Nephron (organoid): ENCODE measurements at regions not wholly inside any gene's neighbourhood (a gene's known extent, or its start where the extent isn't known, plus 50 kb on each side); places are given as distances from the start of the nearest gene placed in this dataset.

Experiments used
- H3K27ac Mint-ChIP-seq, 3 experiments: 2 replicates each; pipeline ENCODE4 v1.8.0; 2020; ENCODE audit warnings: mixed read lengths in 3 of 3, mild to moderate bottlenecking in 2 of 3, moderate library complexity in 1 of 3
- H3K27me3 Mint-ChIP-seq: 2 replicates; pipeline ENCODE4 v1.8.0; 2021; ENCODE audit warnings: low read depth, mild to moderate bottlenecking, moderate library complexity, mixed read lengths
- H3K36me3 Mint-ChIP-seq: 2 replicates; pipeline ENCODE4 v1.8.0; 2020; ENCODE audit warnings: low read depth, mixed read lengths
- H3K4me1 Mint-ChIP-seq: 2 replicates; pipeline ENCODE4 v1.8.0; 2020; ENCODE audit warnings: mixed read lengths
- H3K4me3 Mint-ChIP-seq, 3 experiments: 2 replicates each; pipeline ENCODE4 v1.8.0; 2020; ENCODE audit warnings: mild to moderate bottlenecking in 3 of 3, mixed read lengths in 3 of 3, moderate library complexity in 2 of 3
- H3K9me3 Mint-ChIP-seq: 2 replicates; pipeline ENCODE4 v1.8.0; 2020; ENCODE audit warnings: mixed read lengths
- TF ChIP-seq, protein P1 (sequence below), 3 experiments: fragments of 200-600 bp; sonication (generic); IDR thresholded peaks; one replicate each; pipeline ENCODE4 v1.5.0; 2021; ENCODE audit warnings: antibody characterized with exemption in 3 of 3; ENCODE audit not compliant: unreplicated experiment in 3 of 3

DNA sequence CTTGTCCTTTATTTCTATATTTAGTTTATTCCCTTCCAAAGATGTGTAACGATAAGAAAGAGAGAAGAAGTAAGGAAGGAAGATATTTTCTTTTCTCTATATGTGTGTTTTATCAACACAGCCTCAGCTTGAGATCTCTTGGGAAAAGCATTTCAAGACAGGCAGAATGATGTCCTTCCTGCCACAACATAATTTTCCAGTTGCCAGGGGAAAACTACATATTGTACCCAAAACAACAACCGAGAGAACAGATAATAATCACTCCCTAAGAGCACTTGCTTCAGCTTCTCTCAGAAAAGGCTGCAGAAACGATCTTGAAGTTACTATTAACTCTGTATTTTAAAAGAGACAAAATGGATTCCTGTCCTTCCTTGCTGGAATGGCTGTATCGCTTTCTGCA is 151.4 kb upstream of the ITGB1 start:
- peaks cover 3% of the 10 kb centered on the region for H3K9me3 Mint-ChIP-seq
- peaks cover 20% of the 10 kb centered on the region for H3K27me3 Mint-ChIP-seq
- no peaks in the 10 kb centered on the region for H3K36me3 Mint-ChIP-seq
- no peak overlapping the region for H3K4me3 Mint-ChIP-seq
- peaks cover 39% of the 10 kb centered on the region for H3K4me1 Mint-ChIP-seq
- TF ChIP-seq, protein P1, sequence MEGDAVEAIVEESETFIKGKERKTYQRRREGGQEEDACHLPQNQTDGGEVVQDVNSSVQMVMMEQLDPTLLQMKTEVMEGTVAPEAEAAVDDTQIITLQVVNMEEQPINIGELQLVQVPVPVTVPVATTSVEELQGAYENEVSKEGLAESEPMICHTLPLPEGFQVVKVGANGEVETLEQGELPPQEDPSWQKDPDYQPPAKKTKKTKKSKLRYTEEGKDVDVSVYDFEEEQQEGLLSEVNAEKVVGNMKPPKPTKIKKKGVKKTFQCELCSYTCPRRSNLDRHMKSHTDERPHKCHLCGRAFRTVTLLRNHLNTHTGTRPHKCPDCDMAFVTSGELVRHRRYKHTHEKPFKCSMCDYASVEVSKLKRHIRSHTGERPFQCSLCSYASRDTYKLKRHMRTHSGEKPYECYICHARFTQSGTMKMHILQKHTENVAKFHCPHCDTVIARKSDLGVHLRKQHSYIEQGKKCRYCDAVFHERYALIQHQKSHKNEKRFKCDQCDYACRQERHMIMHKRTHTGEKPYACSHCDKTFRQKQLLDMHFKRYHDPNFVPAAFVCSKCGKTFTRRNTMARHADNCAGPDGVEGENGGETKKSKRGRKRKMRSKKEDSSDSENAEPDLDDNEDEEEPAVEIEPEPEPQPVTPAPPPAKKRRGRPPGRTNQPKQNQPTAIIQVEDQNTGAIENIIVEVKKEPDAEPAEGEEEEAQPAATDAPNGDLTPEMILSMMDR (IDR thresholded peaks at IDR 0.05; ENCODE audit: unreplicated experiment in 3 of 3) = no peak
- peak overlapping the region in 1 of 3 experiments; percentile 14 for H3K27ac Mint-ChIP-seq

DNA sequence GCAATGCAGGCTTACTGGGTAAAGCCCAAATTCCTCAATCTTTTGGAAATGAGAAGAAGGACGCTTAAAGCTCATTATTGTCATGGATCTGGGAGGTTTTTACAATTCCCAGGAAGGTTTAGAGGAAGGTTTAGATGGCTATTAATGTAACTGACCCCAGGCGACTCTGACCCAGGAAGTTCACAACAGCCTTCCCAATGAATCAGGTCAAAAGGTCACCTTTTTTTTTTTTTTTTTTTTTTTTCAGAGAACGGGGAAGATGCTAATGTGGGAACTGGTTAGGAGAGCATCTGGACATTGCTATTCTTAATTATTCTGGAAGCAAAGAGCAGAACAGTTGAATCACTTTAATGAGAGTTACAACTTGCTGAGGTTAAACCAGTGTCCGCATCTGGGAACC is 149.9 kb upstream of the ITGB1 start:
- H3K27me3 Mint-ChIP-seq = peaks cover 20% of the 10 kb centered on the region
- H3K4me3 Mint-ChIP-seq = no peak overlapping the region
- H3K27ac Mint-ChIP-seq = no peak overlapping the region
- TF ChIP-seq, protein P1 (IDR thresholded peaks at IDR 0.05; ENCODE audit: unreplicated experiment in 3 of 3) = no peak
- H3K36me3 Mint-ChIP-seq = no peaks in the 10 kb centered on the region
- peaks cover 8% of the 10 kb centered on the region for H3K9me3 Mint-ChIP-seq
- peaks cover 24% of the 10 kb centered on the region for H3K4me1 Mint-ChIP-seq

DNA sequence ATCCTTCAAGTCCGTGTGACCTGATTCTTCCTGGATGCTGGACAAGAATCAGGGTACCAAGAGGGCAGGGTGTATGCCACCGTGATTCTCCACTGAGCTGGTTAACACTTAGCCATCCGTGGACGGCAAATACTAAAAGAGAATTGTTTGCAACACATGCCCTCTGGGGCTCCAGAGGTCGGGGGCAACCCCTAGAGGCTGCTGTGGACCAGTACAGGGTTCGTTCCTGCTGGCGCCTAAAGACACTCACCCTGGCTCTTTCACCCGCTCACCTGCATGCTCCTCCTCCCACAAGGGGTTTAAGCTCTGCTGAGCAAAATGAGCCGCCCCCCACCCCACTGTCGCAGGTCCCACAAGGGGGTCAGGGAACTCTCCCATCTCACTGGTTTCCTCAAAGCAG is 148.7 kb upstream of the ITGB1 start:
- TF ChIP-seq, protein P1 (IDR thresholded peaks at IDR 0.05; ENCODE audit: unreplicated experiment in 3 of 3) = no peak
- Mint-ChIP-seq H3K27me3 (peaks cover 20% of the 10 kb centered on the region), H3K4me3 (no peak overlapping the region)

DNA sequence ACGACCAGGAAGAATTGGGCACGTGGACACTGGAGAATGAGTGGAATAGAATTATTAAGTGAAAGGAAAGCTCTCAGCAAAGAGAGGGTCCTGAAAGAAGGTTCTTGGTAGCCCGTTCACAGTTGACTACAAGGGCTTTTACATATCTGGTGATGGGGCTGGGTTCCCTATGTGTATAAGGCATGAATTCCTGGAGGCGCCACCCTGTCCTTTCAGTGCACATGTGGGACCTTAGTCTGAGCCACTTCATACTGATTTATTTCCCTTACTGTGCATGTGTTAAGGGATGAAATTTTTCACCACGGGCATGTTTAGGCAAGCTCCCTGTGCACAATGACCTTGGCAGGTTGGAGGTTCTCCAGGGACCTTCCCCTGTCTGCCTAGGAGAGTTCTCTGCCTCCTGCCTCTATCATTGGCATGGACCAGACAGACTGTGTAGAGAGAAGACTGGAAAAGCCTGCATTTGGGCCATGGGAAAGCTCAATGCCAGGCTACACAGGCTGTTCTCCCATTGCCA is 145.9 kb upstream of the ITGB1 start:
- H3K4me1 Mint-ChIP-seq = no peaks in the 10 kb centered on the region
- no peak overlapping the region for H3K27ac Mint-ChIP-seq
- H3K4me3 Mint-ChIP-seq = no peak overlapping the region
- peaks cover 10% of the 10 kb centered on the region for H3K9me3 Mint-ChIP-seq
- H3K36me3 Mint-ChIP-seq = no peaks in the 10 kb centered on the region
- TF ChIP-seq, protein P1 (IDR thresholded peaks at IDR 0.05; ENCODE audit: unreplicated experiment in 3 of 3) = no peak
- peaks cover 18% of the 10 kb centered on the region for H3K27me3 Mint-ChIP-seq

More for the DNA sequence above, 148.7 kb upstream of the ITGB1 start:
- Mint-ChIP-seq H3K9me3 (peaks cover 8% of the 10 kb centered on the region), H3K4me1 (peaks cover 14% of the 10 kb centered on the region), H3K36me3 (no peaks in the 10 kb centered on the region), H3K27ac (no peak overlapping the region)

DNA sequence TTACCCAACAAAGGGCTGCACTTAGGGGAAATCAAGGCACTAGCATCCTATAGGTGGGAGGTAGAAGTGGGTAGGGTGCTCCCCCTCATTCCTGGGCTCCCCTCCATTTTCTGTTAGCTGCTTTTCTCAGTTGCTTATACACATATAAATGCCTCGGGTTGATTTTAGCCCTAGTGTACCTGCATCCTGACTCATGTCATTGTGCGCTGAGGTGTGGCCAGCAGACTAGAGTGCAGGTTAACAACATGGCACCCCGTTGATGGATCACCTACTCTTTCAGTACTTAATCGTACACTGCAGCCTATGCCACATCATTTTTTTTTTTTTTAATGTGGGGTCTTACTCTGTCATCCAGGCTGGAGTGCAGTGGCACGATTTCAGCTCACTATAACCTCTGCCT is 144.0 kb upstream of the ITGB1 start:
- Mint-ChIP-seq H3K9me3 (peaks cover 11% of the 10 kb centered on the region), H3K27me3 (peaks cover 11% of the 10 kb centered on the region), H3K4me3 (no peak overlapping the region), H3K4me1 (no peaks in the 10 kb centered on the region), H3K36me3 (no peaks in the 10 kb centered on the region), H3K27ac (no peak overlapping the region)
- TF ChIP-seq, protein P1 (IDR thresholded peaks at IDR 0.05; ENCODE audit: unreplicated experiment in 3 of 3) = no peak

DNA sequence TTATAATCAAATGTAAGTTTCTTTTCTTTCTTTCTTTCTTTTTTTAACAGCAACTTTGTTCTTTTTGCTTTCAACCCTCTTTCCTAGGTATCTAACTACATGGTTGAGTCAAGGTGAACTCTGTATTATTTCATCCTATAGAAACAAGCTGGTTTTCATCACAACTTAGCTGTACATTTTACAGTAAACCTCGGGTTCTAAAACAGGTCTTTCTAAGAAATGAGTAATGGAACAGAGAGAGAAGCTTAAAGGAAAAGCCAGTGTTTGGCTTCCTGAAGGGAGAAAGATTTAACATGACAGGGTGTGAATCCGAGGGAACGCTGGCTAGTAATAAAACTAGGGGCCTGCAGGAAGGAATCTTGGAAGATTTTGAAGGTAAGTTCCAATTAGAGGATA is 143.4 kb upstream of the ITGB1 start:
- no peaks in the 10 kb centered on the region for H3K36me3 Mint-ChIP-seq
- peaks cover 9% of the 10 kb centered on the region for H3K27me3 Mint-ChIP-seq
- H3K4me3 Mint-ChIP-seq = no peak overlapping the region
- H3K4me1 Mint-ChIP-seq = no peaks in the 10 kb centered on the region
- H3K9me3 Mint-ChIP-seq = peaks cover 15% of the 10 kb centered on the region
- no peak overlapping the region for H3K27ac Mint-ChIP-seq
- TF ChIP-seq, protein P1 (IDR thresholded peaks at IDR 0.05; ENCODE audit: unreplicated experiment in 3 of 3) = no peak
